BLaER1 (cell line): ENCODE measurements at regions not wholly inside any gene's neighbourhood (a gene's known extent, or its start where the extent isn't known, plus 50 kb on each side); places are given as distances from the start of the nearest gene placed in this dataset.

Experiments used
- H3K27ac ChIP-seq: shearing (Covaris generic); formaldehyde crosslinking; 2 replicates; pipeline ENCODE4 v1.8.1; 2022
- H3K27me3 ChIP-seq: shearing (Covaris generic); formaldehyde crosslinking; 2 replicates; pipeline ENCODE4 v1.8.1; 2022
- H3K36me3 ChIP-seq: shearing (Covaris generic); formaldehyde crosslinking; 2 replicates; pipeline ENCODE4 v1.8.1; 2022
- H3K4me1 ChIP-seq: shearing (Covaris generic); formaldehyde crosslinking; 2 replicates; pipeline ENCODE4 v1.8.1; 2022
- H3K4me2 ChIP-seq: shearing (Covaris generic); formaldehyde crosslinking; 2 replicates; pipeline ENCODE4 v1.8.1; 2022
- H3K4me3 ChIP-seq: shearing (Covaris generic); formaldehyde crosslinking; 2 replicates; pipeline ENCODE4 v1.8.1; 2022
- H3K9ac ChIP-seq: shearing (Covaris generic); formaldehyde crosslinking; 2 replicates; pipeline ENCODE4 v1.8.1; 2022
- H3K9me3 ChIP-seq: shearing (Covaris generic); formaldehyde crosslinking; 2 replicates; pipeline ENCODE4 v1.8.1; 2022
- H4K20me1 ChIP-seq: shearing (Covaris generic); formaldehyde crosslinking; 2 replicates; pipeline ENCODE4 v1.8.1; 2022
- Cebpa-rat ChIP-seq: shearing (Covaris generic); IDR thresholded peaks from 2 replicates; pipeline ENCODE4 v1.8.1; 2022

GRCh38 chr7:18081617-18082016, 54.0 kb upstream of the PRPS1L1 start:
- H3K4me1 ChIP-seq = no peaks in the 10 kb centered on the region
- H3K36me3 ChIP-seq = no peaks in the 10 kb centered on the region
- no peak for TF ChIP-seq Cebpa-rat
- no peak overlapping the region for H3K4me2 ChIP-seq
- no peak overlapping the region for H3K9ac ChIP-seq
- H3K27me3 ChIP-seq = no peaks in the 10 kb centered on the region
- H3K4me3 ChIP-seq = no peak overlapping the region
- H3K9me3 ChIP-seq = peaks cover 43% of the 10 kb centered on the region
- no peaks in the 10 kb centered on the region for H4K20me1 ChIP-seq
- no peak overlapping the region for H3K27ac ChIP-seq

GRCh38 chr7:18082169-18082568, 54.5 kb upstream of the PRPS1L1 start:
- no peaks in the 10 kb centered on the region for H3K27me3 ChIP-seq
- H3K27ac ChIP-seq = no peak overlapping the region
- H3K9me3 ChIP-seq = peaks cover 47% of the 10 kb centered on the region
- no peaks in the 10 kb centered on the region for H3K4me1 ChIP-seq
- no peak for TF ChIP-seq Cebpa-rat
- no peak overlapping the region for H3K9ac ChIP-seq
- no peak overlapping the region for H3K4me2 ChIP-seq
- no peak overlapping the region for H3K4me3 ChIP-seq
- H4K20me1 ChIP-seq = no peaks in the 10 kb centered on the region
- H3K36me3 ChIP-seq = no peaks in the 10 kb centered on the region

- TF ChIP-seq Cebpa-rat = no peak
- Histone ChIP-seq H3K36me3 (no peaks in the 10 kb centered on the region), H3K27ac (no peak overlapping the region), H4K20me1 (no peaks in the 10 kb centered on the region), H3K9me3 (peaks cover 48% of the 10 kb centered on the region), H3K4me1 (no peaks in the 10 kb centered on the region), H3K4me3 (no peak overlapping the region), H3K9ac (no peak overlapping the region), H3K4me2 (no peak overlapping the region), H3K27me3 (no peaks in the 10 kb centered on the region)
Observed at GRCh38 chr7:18086165-18087025, 58.7 kb upstream of the PRPS1L1 start.

- H3K9ac ChIP-seq = no peak overlapping the region
- no peak for TF ChIP-seq Cebpa-rat
- no peak overlapping the region for H3K4me3 ChIP-seq
- H3K27me3 ChIP-seq = no peaks in the 10 kb centered on the region
- no peak overlapping the region for H3K4me2 ChIP-seq
- no peaks in the 10 kb centered on the region for H4K20me1 ChIP-seq
- H3K9me3 ChIP-seq = peaks cover 43% of the 10 kb centered on the region
- H3K36me3 ChIP-seq = no peaks in the 10 kb centered on the region
- no peak overlapping the region for H3K27ac ChIP-seq
- H3K4me1 ChIP-seq = no peaks in the 10 kb centered on the region
Observed at GRCh38 chr7:18087026-18087686, 59.5 kb upstream of the PRPS1L1 start.

GRCh38 chr7:18087687-18088078, 60.0 kb upstream of the PRPS1L1 start:
- H3K27ac ChIP-seq = no peak overlapping the region
- no peaks in the 10 kb centered on the region for H3K4me1 ChIP-seq
- TF ChIP-seq Cebpa-rat = no peak
- no peaks in the 10 kb centered on the region for H3K27me3 ChIP-seq
- H3K9ac ChIP-seq = no peak overlapping the region
- no peak overlapping the region for H3K4me2 ChIP-seq
- H3K9me3 ChIP-seq = peaks cover 38% of the 10 kb centered on the region
- H3K4me3 ChIP-seq = no peak overlapping the region
- no peaks in the 10 kb centered on the region for H4K20me1 ChIP-seq
- H3K36me3 ChIP-seq = no peaks in the 10 kb centered on the region

GRCh38 chr7:18096087-18096486, 68.4 kb upstream of the PRPS1L1 start:
- Histone ChIP-seq H3K27me3 (no peaks in the 10 kb centered on the region), H3K9ac (no peak overlapping the region), H3K27ac (no peak overlapping the region), H3K36me3 (no peaks in the 10 kb centered on the region), H4K20me1 (no peaks in the 10 kb centered on the region), H3K9me3 (peaks cover 3% of the 10 kb centered on the region; the same call in 1 of the 2 replicates), H3K4me2 (no peak overlapping the region), H3K4me1 (no peaks in the 10 kb centered on the region), H3K4me3 (no peak overlapping the region)
- no peak for TF ChIP-seq Cebpa-rat

- H3K4me1 ChIP-seq = no peaks in the 10 kb centered on the region
- H3K36me3 ChIP-seq = no peaks in the 10 kb centered on the region
- no peaks in the 10 kb centered on the region for H4K20me1 ChIP-seq
- no peak overlapping the region for H3K4me2 ChIP-seq
- H3K27ac ChIP-seq = no peak overlapping the region
- H3K9ac ChIP-seq = no peak overlapping the region
- no peaks in the 10 kb centered on the region for H3K27me3 ChIP-seq
- H3K9me3 ChIP-seq = peaks cover 8% of the 10 kb centered on the region; the same call in 1 of the 2 replicates
- H3K4me3 ChIP-seq = no peak overlapping the region
- TF ChIP-seq Cebpa-rat = no peak
Observed at GRCh38 chr7:18102576-18102975, 74.9 kb upstream of the PRPS1L1 start.

- Histone ChIP-seq H4K20me1 (no peaks in the 10 kb centered on the region), H3K4me1 (no peaks in the 10 kb centered on the region), H3K9ac (no peak overlapping the region), H3K9me3 (peaks cover 8% of the 10 kb centered on the region; the same call in 1 of the 2 replicates), H3K36me3 (no peaks in the 10 kb centered on the region), H3K4me2 (no peak overlapping the region), H3K27me3 (no peaks in the 10 kb centered on the region), H3K27ac (no peak overlapping the region), H3K4me3 (no peak overlapping the region)
- no peak for TF ChIP-seq Cebpa-rat
Observed at GRCh38 chr7:18103436-18104218, 76.0 kb upstream of the PRPS1L1 start.

GRCh38 chr7:18109762-18110161, 82.1 kb upstream of the PRPS1L1 start:
- Histone ChIP-seq H3K36me3 (no peaks in the 10 kb centered on the region), H3K9me3 (no peaks in the 10 kb centered on the region), H3K9ac (no peak overlapping the region), H3K27ac (no peak overlapping the region), H3K4me3 (no peak overlapping the region), H3K4me1 (no peaks in the 10 kb centered on the region), H3K27me3 (no peaks in the 10 kb centered on the region), H4K20me1 (no peaks in the 10 kb centered on the region), H3K4me2 (no peak overlapping the region)
- TF ChIP-seq Cebpa-rat = no peak

GRCh38 chr7:18116661-18117060, 89.0 kb upstream of the PRPS1L1 start:
- no peaks in the 10 kb centered on the region for H4K20me1 ChIP-seq
- H3K4me2 ChIP-seq = no peak overlapping the region
- no peak for TF ChIP-seq Cebpa-rat
- H3K4me3 ChIP-seq = no peak overlapping the region
- H3K9me3 ChIP-seq = no peaks in the 10 kb centered on the region
- H3K27me3 ChIP-seq = no peaks in the 10 kb centered on the region
- H3K9ac ChIP-seq = no peak overlapping the region
- no peaks in the 10 kb centered on the region for H3K36me3 ChIP-seq
- no peaks in the 10 kb centered on the region for H3K4me1 ChIP-seq
- H3K27ac ChIP-seq = no peak overlapping the region
